HepG2 (cell line): ENCODE measurements at regions not wholly inside any gene's neighbourhood (a gene's known extent, or its start where the extent isn't known, plus 50 kb on each side); places are given as distances from the start of the nearest gene placed in this dataset.

ENCODE experiments used
- CTCF ChIP-seq: sonication (generic); formaldehyde crosslinking; IDR thresholded peaks from 2 replicates; pipeline ENCODE4 v1.5.0; 2020; ENCODE audit warnings: mild to moderate bottlenecking, missing genetic modification reagents, moderate library complexity
- RFX5 ChIP-seq: IDR thresholded peaks from 2 replicates; pipeline ENCODE4 v1.6.1; 2011; ENCODE audit warnings: low read depth, low read length, improper control_type of control experiment
- TEAD3 ChIP-seq: optimal IDR thresholded peaks from 2 replicates; pipeline ENCODE3; 2016; ENCODE audit warnings: borderline replicate concordance
- XRCC5 ChIP-seq: fragments of 200-400 bp; formaldehyde crosslinking; optimal IDR thresholded peaks from 2 replicates; pipeline ENCODE3; 2017; ENCODE audit warnings: mild to moderate bottlenecking, low read length
- ZKSCAN1 ChIP-seq: fragments of 150-350 bp; IDR thresholded peaks from 2 replicates; pipeline ENCODE4 v1.6.1; 2014; ENCODE audit warnings: low read length
- ZZZ3 ChIP-seq: sonication (generic); formaldehyde crosslinking; IDR thresholded peaks from 2 replicates; pipeline ENCODE4 v1.4.0; 2020; ENCODE audit warnings: missing genetic modification reagents, mild to moderate bottlenecking, borderline replicate concordance
- TF ChIP-seq, protein P1 (sequence below), 2 experiments: sonication (generic) in 1 of 2; formaldehyde crosslinking in 1 of 2; IDR thresholded peaks; 2 replicates each; pipeline versions ENCODE4 v1.5.1 to v1.6.1; 2011 to 2020; ENCODE audit warnings: borderline replicate concordance in 1 of 2, low read depth in 1 of 2, low read length in 1 of 2, mild to moderate bottlenecking in 1 of 2, missing genetic modification reagents in 1 of 2, moderate library complexity in 1 of 2
- TF ChIP-seq, protein P2 (sequence below): IDR thresholded peaks from 2 replicates; pipeline ENCODE4 v1.6.1; 2016; ENCODE audit warnings: control low read depth

GRCh38 chr21:23045955-23046354 lies 2047.7 kb downstream of the NCAM2 start:
- no peak for TF ChIP-seq ZZZ3 (CRISPR knock-in tag)
- no peak for TF ChIP-seq XRCC5
- TF ChIP-seq, protein P1, sequence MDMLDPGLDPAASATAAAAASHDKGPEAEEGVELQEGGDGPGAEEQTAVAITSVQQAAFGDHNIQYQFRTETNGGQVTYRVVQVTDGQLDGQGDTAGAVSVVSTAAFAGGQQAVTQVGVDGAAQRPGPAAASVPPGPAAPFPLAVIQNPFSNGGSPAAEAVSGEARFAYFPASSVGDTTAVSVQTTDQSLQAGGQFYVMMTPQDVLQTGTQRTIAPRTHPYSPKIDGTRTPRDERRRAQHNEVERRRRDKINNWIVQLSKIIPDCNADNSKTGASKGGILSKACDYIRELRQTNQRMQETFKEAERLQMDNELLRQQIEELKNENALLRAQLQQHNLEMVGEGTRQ (IDR thresholded peaks at IDR 0.05; ENCODE audit: low read depth, low read length) = no peak
- TF ChIP-seq, protein P1 (CRISPR knock-in tag; IDR thresholded peaks at IDR 0.05; ENCODE audit: borderline replicate concordance) = no peak
- TF ChIP-seq RFX5 = no peak
- TF ChIP-seq, protein P2, sequence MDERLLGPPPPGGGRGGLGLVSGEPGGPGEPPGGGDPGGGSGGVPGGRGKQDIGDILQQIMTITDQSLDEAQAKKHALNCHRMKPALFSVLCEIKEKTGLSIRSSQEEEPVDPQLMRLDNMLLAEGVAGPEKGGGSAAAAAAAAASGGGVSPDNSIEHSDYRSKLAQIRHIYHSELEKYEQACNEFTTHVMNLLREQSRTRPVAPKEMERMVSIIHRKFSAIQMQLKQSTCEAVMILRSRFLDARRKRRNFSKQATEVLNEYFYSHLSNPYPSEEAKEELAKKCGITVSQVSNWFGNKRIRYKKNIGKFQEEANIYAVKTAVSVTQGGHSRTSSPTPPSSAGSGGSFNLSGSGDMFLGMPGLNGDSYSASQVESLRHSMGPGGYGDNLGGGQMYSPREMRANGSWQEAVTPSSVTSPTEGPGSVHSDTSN (CRISPR knock-in tag) = no peak
- TF ChIP-seq TEAD3 (CRISPR knock-in tag) = no peak
- no peak for TF ChIP-seq ZKSCAN1
- TF ChIP-seq CTCF (CRISPR knock-in tag) = no peak
